GM12891 (cell line): ENCODE measurements at regions not wholly inside any gene's neighbourhood (a gene's known extent, or its start where the extent isn't known, plus 50 kb on each side); places are given as distances from the start of the nearest gene placed in this dataset.

Experiments used
- PAX5 ChIP-seq: IDR thresholded peaks from 2 replicates; pipeline ENCODE4 v1.6.1; 2011; ENCODE audit warnings: low read length, moderate library complexity, mild to moderate bottlenecking; ENCODE audit not compliant: insufficient read depth, severe bottlenecking
- POLR2A ChIP-seq: IDR thresholded peaks from 2 replicates; pipeline ENCODE4 v1.6.1; 2011; ENCODE audit warnings: low read depth, low read length, control low read depth
- POLR2AphosphoS5 ChIP-seq: IDR thresholded peaks from 2 replicates; pipeline ENCODE4 v1.6.1; 2011; ENCODE audit warnings: low read depth, low read length, control low read depth
- SPI1 ChIP-seq: IDR thresholded peaks from 2 replicates; pipeline ENCODE4 v1.6.1; 2011; ENCODE audit warnings: low read depth, low read length, control low read depth
- TAF1 ChIP-seq: IDR thresholded peaks from 2 replicates; pipeline ENCODE4 v1.6.1; 2011; ENCODE audit warnings: low read depth, low read length, control low read depth

GRCh38 chr1:78303620-78304019, 187.2 kb upstream of the PTGFR start:
- TF ChIP-seq POLR2A (no peak), POLR2AphosphoS5 (no peak), SPI1 (no peak), TAF1 (no peak), PAX5 (no peak)
